Neural cell (in vitro differentiated cells): ENCODE measurements at regions not wholly inside any gene's neighbourhood (a gene's known extent, or its start where the extent isn't known, plus 50 kb on each side); places are given as distances from the start of the nearest gene placed in this dataset.

Experiments
- H2AFZ ChIP-seq: fragments of 200-600, 300-800 bp; sonication (generic), shearing (Covaris generic); 2 replicates; pipeline ENCODE4 v1.6.0; 2014; ENCODE audit warnings: low read depth, mild to moderate bottlenecking, antibody characterized with exemption, low read length, moderate library complexity
- H3F3A ChIP-seq: fragments of 200-600 bp; shearing (Covaris generic); 2 replicates; pipeline ENCODE4 v1.6.1; 2016; ENCODE audit warnings: mild to moderate bottlenecking, moderate library complexity, mixed read lengths, antibody characterized with exemption, low read length; ENCODE audit not compliant: insufficient read depth, poor library complexity, severe bottlenecking
- H3K27ac ChIP-seq: fragments of 200-600, 300-800 bp; sonication (generic), shearing (Covaris generic); 2 replicates; pipeline ENCODE4 v1.5.1; 2014; ENCODE audit warnings: mild to moderate bottlenecking, low read length, moderate library complexity
- H3K27me3 ChIP-seq: fragments of 300-800, 200-600 bp; sonication (generic), shearing (Covaris generic); 2 replicates; pipeline ENCODE4 v1.6.0; 2014; ENCODE audit warnings: mild to moderate bottlenecking, low read depth, low read length, moderate library complexity; ENCODE audit not compliant: insufficient read depth
- H3K36me3 ChIP-seq: fragments of 300-800, 200-600 bp; sonication (generic), shearing (Covaris generic); 2 replicates; pipeline ENCODE4 v1.5.1; 2014; ENCODE audit warnings: mild to moderate bottlenecking, antibody characterized with exemption, low read length, moderate library complexity; ENCODE audit not compliant: insufficient read depth
- H3K4me2 ChIP-seq: fragments of 300-800, 200-600 bp; sonication (generic), shearing (Covaris generic); 2 replicates; pipeline ENCODE4 v1.6.0; 2014; ENCODE audit warnings: mild to moderate bottlenecking, low read length
- H3K4me3 ChIP-seq: fragments of 300-800, 200-600 bp; sonication (generic), shearing (Covaris generic); 2 replicates; pipeline ENCODE4 v1.5.1; 2014; ENCODE audit warnings: mild to moderate bottlenecking, low read length, moderate library complexity
- H3K79me2 ChIP-seq: fragments of 200-600 bp; shearing (Covaris generic); replicated peaks from 2 replicates; pipeline ENCODE4 v1.6.0; 2014; ENCODE audit warnings: mild to moderate bottlenecking, low read length, moderate library complexity; ENCODE audit not compliant: insufficient read depth
- H3K9ac ChIP-seq: fragments of 300-800, 200-600 bp; sonication (generic), shearing (Covaris generic); 2 replicates; pipeline ENCODE4 v1.6.1; 2016; ENCODE audit warnings: mild to moderate bottlenecking, low read length, mixed read lengths
- H3K9me2 ChIP-seq: fragments of 200-600 bp; shearing (Covaris generic); 2 replicates; pipeline ENCODE4 v1.6.1; 2016; ENCODE audit warnings: mild to moderate bottlenecking, low read length, mixed read lengths; ENCODE audit not compliant: insufficient read depth
- H3K9me3 ChIP-seq: fragments of 200-600, 300-800 bp; sonication (generic), shearing (Covaris generic); 2 replicates; pipeline ENCODE4 v1.6.1; 2016; ENCODE audit warnings: mild to moderate bottlenecking, mixed run types, low read length, moderate library complexity, mixed read lengths
- H4K20me1 ChIP-seq: fragments of 200-600 bp; shearing (Covaris generic); 2 replicates; pipeline ENCODE4 v1.6.1; 2016; ENCODE audit warnings: mild to moderate bottlenecking, mixed run types; ENCODE audit not compliant: insufficient read depth
- EP300 ChIP-seq: fragments of 450-650 bp; conservative IDR thresholded peaks from 2 replicates; pipeline ENCODE4 v1.6.1; 2014; ENCODE audit warnings: antibody characterized with exemption, mild to moderate bottlenecking, moderate library complexity; ENCODE audit not compliant: poor library complexity, severe bottlenecking
- EZH2 ChIP-seq: fragments of 200-600, 300-800 bp; shearing (Covaris generic), sonication (generic); IDR thresholded peaks from 2 replicates; pipeline ENCODE4 v1.6.1; 2014; ENCODE audit warnings: antibody characterized with exemption, low read length, borderline replicate concordance, mild to moderate bottlenecking; ENCODE audit not compliant: insufficient read depth, poor library complexity, severe bottlenecking
- MXI1 ChIP-seq: fragments of 450-650 bp; conservative IDR thresholded peaks from 2 replicates; pipeline ENCODE4 v1.6.1; 2014; ENCODE audit warnings: antibody characterized with exemption, mild to moderate bottlenecking; ENCODE audit not compliant: poor library complexity, severe bottlenecking
- POLR2AphosphoS5 ChIP-seq: IDR thresholded peaks from 2 replicates; pipeline ENCODE4 v1.6.1; 2012
- RAD21 ChIP-seq: fragments of 450-650 bp; conservative IDR thresholded peaks from 2 replicates; pipeline ENCODE4 v1.6.1; 2014; ENCODE audit warnings: antibody characterized with exemption, mild to moderate bottlenecking, moderate library complexity
- SMC3 ChIP-seq: fragments of 450-650 bp; conservative IDR thresholded peaks from 2 replicates; pipeline ENCODE4 v1.6.1; 2014; ENCODE audit warnings: antibody characterized with exemption, mild to moderate bottlenecking, moderate library complexity; ENCODE audit not compliant: poor library complexity
- TAF1 ChIP-seq: IDR thresholded peaks from 2 replicates; pipeline ENCODE4 v1.6.1; 2012; ENCODE audit warnings: low read depth
- TF ChIP-seq, protein P1 (sequence below): IDR thresholded peaks from 2 replicates; pipeline ENCODE4 v1.6.1; 2012; ENCODE audit warnings: borderline replicate concordance
- TF ChIP-seq, protein P2 (sequence below): fragments of 450-650 bp; IDR thresholded peaks from 2 replicates; pipeline ENCODE4 v1.5.1; 2014; ENCODE audit warnings: antibody characterized with exemption, mild to moderate bottlenecking, moderate library complexity; ENCODE audit not compliant: poor library complexity, severe bottlenecking

DNA sequence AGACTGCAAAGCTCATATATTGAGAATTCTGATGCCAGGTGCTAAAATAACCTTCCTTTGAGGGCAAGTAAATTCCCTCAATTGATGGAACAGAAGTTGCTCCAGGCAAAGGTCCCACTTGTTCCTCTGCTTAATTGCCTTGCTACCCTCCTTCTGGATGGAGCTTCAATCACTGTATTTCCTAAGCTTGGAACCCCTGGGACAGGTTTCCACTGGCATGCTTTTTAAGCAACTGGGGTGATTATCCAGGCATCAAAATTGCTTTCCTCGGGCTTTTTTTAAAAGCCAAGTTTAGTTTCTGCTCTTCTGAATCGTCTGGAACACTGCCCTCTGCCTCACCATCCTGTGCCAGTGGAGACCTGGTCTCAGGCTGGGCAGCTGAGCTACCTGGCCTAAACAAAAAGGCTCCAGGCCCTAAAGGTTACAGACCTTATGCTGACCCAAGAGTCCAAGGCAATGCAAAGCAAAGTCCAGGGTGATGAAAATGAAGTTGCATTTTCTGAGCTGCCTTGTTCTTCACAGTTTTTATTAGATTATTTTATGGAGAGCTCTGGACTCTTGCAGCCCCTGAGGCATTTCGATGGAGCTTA, 167.9 kb upstream of the CD180 start:
- Histone ChIP-seq H3K9me2 (no peaks in the 10 kb centered on the region), H3K36me3 (no peaks in the 10 kb centered on the region), H3K79me2 (no peaks in the 10 kb centered on the region), H3K9ac (no peak overlapping the region), H3K9me3 (no peaks in the 10 kb centered on the region), H2AFZ (no peak overlapping the region), H3K4me2 (no peak overlapping the region), H3K27ac (no peak overlapping the region), H3F3A (no peaks in the 10 kb centered on the region), H3K27me3 (no peaks in the 10 kb centered on the region), H4K20me1 (no peaks in the 10 kb centered on the region), H3K4me3 (no peak overlapping the region)
- TF ChIP-seq RAD21 (no peak), SMC3 (no peak), TAF1 (no peak), MXI1 (no peak), EZH2 (no peak), EP300 (no peak), POLR2AphosphoS5 (no peak)
- TF ChIP-seq, protein P1, sequence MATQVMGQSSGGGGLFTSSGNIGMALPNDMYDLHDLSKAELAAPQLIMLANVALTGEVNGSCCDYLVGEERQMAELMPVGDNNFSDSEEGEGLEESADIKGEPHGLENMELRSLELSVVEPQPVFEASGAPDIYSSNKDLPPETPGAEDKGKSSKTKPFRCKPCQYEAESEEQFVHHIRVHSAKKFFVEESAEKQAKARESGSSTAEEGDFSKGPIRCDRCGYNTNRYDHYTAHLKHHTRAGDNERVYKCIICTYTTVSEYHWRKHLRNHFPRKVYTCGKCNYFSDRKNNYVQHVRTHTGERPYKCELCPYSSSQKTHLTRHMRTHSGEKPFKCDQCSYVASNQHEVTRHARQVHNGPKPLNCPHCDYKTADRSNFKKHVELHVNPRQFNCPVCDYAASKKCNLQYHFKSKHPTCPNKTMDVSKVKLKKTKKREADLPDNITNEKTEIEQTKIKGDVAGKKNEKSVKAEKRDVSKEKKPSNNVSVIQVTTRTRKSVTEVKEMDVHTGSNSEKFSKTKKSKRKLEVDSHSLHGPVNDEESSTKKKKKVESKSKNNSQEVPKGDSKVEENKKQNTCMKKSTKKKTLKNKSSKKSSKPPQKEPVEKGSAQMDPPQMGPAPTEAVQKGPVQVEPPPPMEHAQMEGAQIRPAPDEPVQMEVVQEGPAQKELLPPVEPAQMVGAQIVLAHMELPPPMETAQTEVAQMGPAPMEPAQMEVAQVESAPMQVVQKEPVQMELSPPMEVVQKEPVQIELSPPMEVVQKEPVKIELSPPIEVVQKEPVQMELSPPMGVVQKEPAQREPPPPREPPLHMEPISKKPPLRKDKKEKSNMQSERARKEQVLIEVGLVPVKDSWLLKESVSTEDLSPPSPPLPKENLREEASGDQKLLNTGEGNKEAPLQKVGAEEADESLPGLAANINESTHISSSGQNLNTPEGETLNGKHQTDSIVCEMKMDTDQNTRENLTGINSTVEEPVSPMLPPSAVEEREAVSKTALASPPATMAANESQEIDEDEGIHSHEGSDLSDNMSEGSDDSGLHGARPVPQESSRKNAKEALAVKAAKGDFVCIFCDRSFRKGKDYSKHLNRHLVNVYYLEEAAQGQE = no peak
- TF ChIP-seq, protein P2, sequence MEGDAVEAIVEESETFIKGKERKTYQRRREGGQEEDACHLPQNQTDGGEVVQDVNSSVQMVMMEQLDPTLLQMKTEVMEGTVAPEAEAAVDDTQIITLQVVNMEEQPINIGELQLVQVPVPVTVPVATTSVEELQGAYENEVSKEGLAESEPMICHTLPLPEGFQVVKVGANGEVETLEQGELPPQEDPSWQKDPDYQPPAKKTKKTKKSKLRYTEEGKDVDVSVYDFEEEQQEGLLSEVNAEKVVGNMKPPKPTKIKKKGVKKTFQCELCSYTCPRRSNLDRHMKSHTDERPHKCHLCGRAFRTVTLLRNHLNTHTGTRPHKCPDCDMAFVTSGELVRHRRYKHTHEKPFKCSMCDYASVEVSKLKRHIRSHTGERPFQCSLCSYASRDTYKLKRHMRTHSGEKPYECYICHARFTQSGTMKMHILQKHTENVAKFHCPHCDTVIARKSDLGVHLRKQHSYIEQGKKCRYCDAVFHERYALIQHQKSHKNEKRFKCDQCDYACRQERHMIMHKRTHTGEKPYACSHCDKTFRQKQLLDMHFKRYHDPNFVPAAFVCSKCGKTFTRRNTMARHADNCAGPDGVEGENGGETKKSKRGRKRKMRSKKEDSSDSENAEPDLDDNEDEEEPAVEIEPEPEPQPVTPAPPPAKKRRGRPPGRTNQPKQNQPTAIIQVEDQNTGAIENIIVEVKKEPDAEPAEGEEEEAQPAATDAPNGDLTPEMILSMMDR = no peak

DNA sequence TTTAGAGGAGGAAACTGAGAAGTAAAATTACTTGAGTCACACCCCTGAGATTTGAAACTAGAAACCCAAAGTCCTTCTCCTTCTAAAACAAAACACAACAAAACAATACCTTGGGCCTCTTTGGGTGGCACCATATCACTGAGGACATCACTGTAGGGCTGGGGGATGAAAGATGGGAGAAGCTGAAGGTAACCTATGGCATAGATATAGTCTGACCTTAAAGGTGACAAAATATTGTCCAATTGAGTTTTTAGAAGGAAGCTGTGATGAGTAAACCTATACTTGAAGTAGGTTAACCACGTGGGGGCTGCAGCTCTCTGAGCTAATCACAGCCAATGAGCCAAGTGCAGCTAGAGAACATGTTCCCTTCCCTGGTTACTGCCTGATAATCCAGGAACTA, 167.4 kb upstream of the CD180 start:
- Histone ChIP-seq H3K36me3 (no peaks in the 10 kb centered on the region), H3K4me3 (no peak overlapping the region), H3K79me2 (no peaks in the 10 kb centered on the region), H3K27ac (no peak overlapping the region), H3K27me3 (no peaks in the 10 kb centered on the region), H3K9me2 (no peaks in the 10 kb centered on the region), H4K20me1 (no peaks in the 10 kb centered on the region), H3F3A (no peaks in the 10 kb centered on the region), H3K9ac (no peak overlapping the region), H3K4me2 (no peak overlapping the region), H3K9me3 (no peaks in the 10 kb centered on the region), H2AFZ (no peak overlapping the region)
- no peak for TF ChIP-seq MXI1
- no peak for TF ChIP-seq RAD21
- TF ChIP-seq EZH2 = no peak
- TF ChIP-seq, protein P1 = no peak
- no peak for TF ChIP-seq EP300
- TF ChIP-seq, protein P2 = no peak
- TF ChIP-seq POLR2AphosphoS5 = no peak
- no peak for TF ChIP-seq SMC3
- no peak for TF ChIP-seq TAF1
